ENCODE measurements at regions not wholly inside any gene's neighbourhood (a gene's known extent, or its start where the extent isn't known, plus 50 kb on each side); places are given as distances from the start of the nearest gene placed in this dataset.
A peak's percentile ranks its signal among the peaks of the same experiment; 100 is the strongest.

- Histone ChIP-seq H3K36me3 (ENCODE audit: insufficient read depth, low read length) (no peaks in the 10 kb centered on the region), H3K4me1 (ENCODE audit: insufficient read depth, low read length) (no peaks in the 10 kb centered on the region), H3K9me3 (ENCODE audit: control insufficient read depth in 1 of 2, insufficient read depth in 1 of 2, low read length in 2 of 2) (peaks cover 39 to 81% of the 10 kb centered on the region in 2 experiments), H3K27me3 (ENCODE audit: control insufficient read depth in 1 of 2, insufficient read depth in 2 of 2, low read length in 2 of 2) (no peaks in the 10 kb centered on the region), H3K27ac (ENCODE audit: low read depth in 1 of 2, low read length in 2 of 2) (no peak overlapping the region), H3K4me3 (ENCODE audit: low read length) (no peak overlapping the region)
- H3K4me3 Mint-ChIP-seq, result no peak overlapping the region
- no peaks in the 10 kb centered on the region for H3K36me3 Mint-ChIP-seq (ENCODE audit: low read depth)
- no peak overlapping the region for H3K27ac Mint-ChIP-seq
- DNase-seq (no peak), ATAC-seq (ENCODE audit: poor library complexity) (no peak)
- intact Hi-C loops (cut with DNase I, micrococcal nuclease), result no loop called here
- H3K9me3 Mint-ChIP-seq, result no peaks in the 10 kb centered on the region
- no peaks in the 10 kb centered on the region for H3K4me1 Mint-ChIP-seq (ENCODE audit: low read depth)
- no peak for TF ChIP-seq CTCF (IDR thresholded peaks at IDR 0.05)
- ChIA-PET POLR2A (no interaction called here), CTCF (no interaction called here)
- H3K27me3 Mint-ChIP-seq, result no peaks in the 10 kb centered on the region
Measured at GRCh38 chr17:26809033-26809432, 484.9 kb upstream of the WSB1 start.

GRCh38 chr17:26818736-26819135, 475.2 kb upstream of the WSB1 start:
- Histone ChIP-seq H3K36me3 (ENCODE audit: insufficient read depth, low read length) (no peaks in the 10 kb centered on the region), H3K9me3 (ENCODE audit: control insufficient read depth in 1 of 2, insufficient read depth in 1 of 2, low read length in 2 of 2) (peaks cover 66 to 100% of the 10 kb centered on the region in 2 experiments), H3K4me1 (ENCODE audit: insufficient read depth, low read length) (no peaks in the 10 kb centered on the region), H3K4me3 (ENCODE audit: low read length) (no peak overlapping the region), H3K27ac (ENCODE audit: low read depth in 1 of 2, low read length in 2 of 2) (no peak overlapping the region), H3K27me3 (ENCODE audit: control insufficient read depth in 1 of 2, insufficient read depth in 2 of 2, low read length in 2 of 2) (no peaks in the 10 kb centered on the region)
- no peaks in the 10 kb centered on the region for H3K9me3 Mint-ChIP-seq
- ATAC-seq (ENCODE audit: poor library complexity) (no peak), DNase-seq (peak in 1 of 14 experiments; percentile 2)
- TF ChIP-seq CTCF (IDR thresholded peaks at IDR 0.05), result no peak
- CTCF ChIA-PET, result no interaction called here
- H3K27me3 Mint-ChIP-seq, result no peaks in the 10 kb centered on the region
- POLR2A ChIA-PET, result no interaction called here
- H3K4me1 Mint-ChIP-seq (ENCODE audit: low read depth), result no peaks in the 10 kb centered on the region
- H3K4me3 Mint-ChIP-seq, result no peak overlapping the region
- intact Hi-C loops (cut with DNase I, micrococcal nuclease), result no loop called here
- no peaks in the 10 kb centered on the region for H3K36me3 Mint-ChIP-seq (ENCODE audit: low read depth)
- no peak overlapping the region for H3K27ac Mint-ChIP-seq
